ENCODE measurements at regions not wholly inside any gene's neighbourhood (a gene's known extent, or its start where the extent isn't known, plus 50 kb on each side); places are given as distances from the start of the nearest gene placed in this dataset.
"Not testable (repeated sequence)": the region's sequence is repeated elsewhere in the genome, so short reads cannot be mapped to it uniquely, and the experiment has no call there.

GRCh38 chr11:19428206-19429002 is 187.7 kb upstream of the E2F8 start:
- DNase-seq, result no peak

- DNase-seq, result no peak
Measured at GRCh38 chr11:19426756-19427403, 186.1 kb upstream of the E2F8 start.

- no peak for DNase-seq
Measured at GRCh38 chr11:19426011-19426755, 185.4 kb upstream of the E2F8 start.

- no peak for DNase-seq
Measured at GRCh38 chr11:19422276-19422675, 181.5 kb upstream of the E2F8 start.

- no peak for DNase-seq
Measured at GRCh38 chr11:19420868-19421533, 180.3 kb upstream of the E2F8 start.

- no peak for DNase-seq
Measured at GRCh38 chr11:19419808-19420207, 179.1 kb upstream of the E2F8 start.

- no peak for DNase-seq
Measured at GRCh38 chr11:19419021-19419750, 178.4 kb upstream of the E2F8 start.

- DNase-seq, result no peak
Measured at GRCh38 chr11:19418221-19418620, 177.5 kb upstream of the E2F8 start.

- DNase-seq, result not testable (repeated sequence)
Measured at GRCh38 chr11:19412070-19412469, 171.3 kb upstream of the E2F8 start.

- no peak for DNase-seq
Measured at GRCh38 chr11:19410032-19410431, 169.3 kb upstream of the E2F8 start.

GRCh38 chr11:19409307-19409706 is 168.6 kb upstream of the E2F8 start:
- DNase-seq, result no peak

- no peak for DNase-seq
Measured at GRCh38 chr11:19407677-19408270, 167.0 kb upstream of the E2F8 start.

GRCh38 chr11:19405966-19406365 is 165.2 kb upstream of the E2F8 start:
- DNase-seq, result no peak

- no peak for DNase-seq
Measured at GRCh38 chr11:19404787-19405186, 164.0 kb upstream of the E2F8 start.

GRCh38 chr11:19403196-19403895 is 162.6 kb upstream of the E2F8 start:
- DNase-seq, result no peak

GRCh38 chr11:19400296-19400695 is 159.6 kb upstream of the E2F8 start:
- no peak for DNase-seq

GRCh38 chr11:19398772-19399527 is 158.2 kb upstream of the E2F8 start:
- DNase-seq, result no peak

- DNase-seq, result no peak
Measured at GRCh38 chr11:19398273-19398672, 157.5 kb upstream of the E2F8 start.

- DNase-seq, result no peak
Measured at GRCh38 chr11:19395050-19395449, 154.3 kb upstream of the E2F8 start.

GRCh38 chr11:19394525-19395016 is 153.8 kb upstream of the E2F8 start:
- DNase-seq, result no peak

Measured in GOT3 (cell line).